Mammary epithelial cell (primary cell): ENCODE measurements at regions not wholly inside any gene's neighbourhood (a gene's known extent, or its start where the extent isn't known, plus 50 kb on each side); places are given as distances from the start of the nearest gene placed in this dataset.

Experiments
- CTCF ChIP-seq, 2 donors: IDR thresholded peaks in 1 of 2; conservative IDR thresholded peaks in 1 of 2; 2 replicates each; pipeline ENCODE4 v1.5.1; 2011 to 2012; ENCODE audit warnings: inconsistent platforms in 2 of 2, low read length in 2 of 2, mild to moderate bottlenecking in 2 of 2, control low read depth in 1 of 2, low read depth in 1 of 2; ENCODE audit not compliant: insufficient read depth in 1 of 2; ENCODE audit errors: extremely low read depth in 1 of 2
- EZH2 ChIP-seq: IDR thresholded peaks from 2 replicates; pipeline ENCODE4 v1.6.1; 2012; ENCODE audit warnings: low read length, inconsistent platforms, borderline replicate concordance

GRCh38 chr2:173580956-173581355, 226.3 kb downstream of the CDCA7 start:
- TF ChIP-seq CTCF (conservative IDR thresholded peaks at IDR 0.05 in 1 of 2, IDR thresholded peaks at IDR 0.05 in 1 of 2; ENCODE audit: extremely low read depth in 1 of 2, insufficient read depth in 1 of 2, low read depth in 1 of 2, low read length in 2 of 2) (no peak), EZH2 (no peak)
